ENCODE measurements at regions not wholly inside any gene's neighbourhood (a gene's known extent, or its start where the extent isn't known, plus 50 kb on each side); places are given as distances from the start of the nearest gene placed in this dataset.
A peak's percentile ranks its signal among the peaks of the same experiment; 100 is the strongest.
"Not testable (repeated sequence)": the region's sequence is repeated elsewhere in the genome, so short reads cannot be mapped to it uniquely, and the experiment has no call there.

DNA sequence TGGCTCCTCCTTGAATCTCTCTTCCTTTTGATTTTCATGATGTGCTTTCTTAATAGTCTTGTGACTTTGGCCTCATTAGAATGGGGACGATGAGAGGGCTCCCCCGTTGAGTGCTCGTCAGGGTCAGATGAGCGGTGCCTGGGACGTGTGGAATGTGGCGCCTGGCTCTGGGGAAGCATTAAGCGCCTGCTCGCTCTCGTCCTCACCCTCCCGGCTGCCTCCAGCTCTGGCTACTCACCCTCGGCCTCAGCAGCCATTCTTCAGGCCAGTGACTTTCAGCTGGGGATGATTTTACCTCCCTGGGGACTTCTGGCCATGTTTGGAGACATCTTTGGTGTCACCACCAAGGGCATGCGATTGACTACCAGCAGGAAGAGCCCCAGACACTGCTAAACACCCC lies 69.7 kb downstream of the RPS6KA4 start:
- no peak for DNase-seq (ENCODE audit: low spot score)

DNA sequence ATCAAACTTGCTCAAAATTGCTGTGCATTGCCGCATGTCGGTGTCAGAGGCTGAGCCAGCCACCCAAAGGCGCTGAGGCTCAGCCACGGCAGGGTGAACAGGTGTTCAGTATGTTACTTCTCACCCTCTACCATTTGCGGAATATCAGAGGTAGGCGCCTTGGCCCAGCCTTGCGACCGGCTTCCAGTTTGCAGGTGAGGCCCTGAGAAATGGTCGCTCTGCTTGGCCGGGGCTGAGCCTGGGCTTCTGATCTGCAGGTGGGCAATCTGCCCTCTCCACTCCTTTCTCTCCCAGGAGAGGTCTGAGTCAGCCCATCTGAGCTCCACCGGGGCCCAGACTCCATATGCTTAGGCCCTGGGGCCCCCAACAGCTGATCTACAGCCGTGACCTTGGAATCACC lies 71.0 kb downstream of the RPS6KA4 start:
- DNase-seq (ENCODE audit: low spot score), result no peak

DNA sequence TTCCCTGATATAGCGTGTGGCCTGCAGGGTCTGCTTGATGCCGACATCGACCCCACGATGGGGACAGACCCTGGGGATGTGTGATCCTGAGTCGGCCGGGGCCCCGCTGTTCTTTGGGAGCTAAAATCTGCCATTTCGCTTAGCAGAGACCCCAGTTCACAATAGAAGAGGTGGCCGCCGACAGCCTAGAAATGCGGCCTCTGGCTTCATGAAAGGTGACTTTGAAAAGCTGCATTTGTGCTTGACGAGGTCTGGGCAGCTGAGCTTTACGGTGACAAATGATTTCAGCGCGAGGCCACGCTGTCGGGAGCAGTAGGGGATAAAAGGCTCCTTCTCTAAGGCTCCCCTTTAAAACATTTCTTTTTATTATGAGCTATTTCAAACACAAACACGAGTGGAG lies 71.7 kb downstream of the RPS6KA4 start:
- no peak for DNase-seq (ENCODE audit: low spot score)

DNA sequence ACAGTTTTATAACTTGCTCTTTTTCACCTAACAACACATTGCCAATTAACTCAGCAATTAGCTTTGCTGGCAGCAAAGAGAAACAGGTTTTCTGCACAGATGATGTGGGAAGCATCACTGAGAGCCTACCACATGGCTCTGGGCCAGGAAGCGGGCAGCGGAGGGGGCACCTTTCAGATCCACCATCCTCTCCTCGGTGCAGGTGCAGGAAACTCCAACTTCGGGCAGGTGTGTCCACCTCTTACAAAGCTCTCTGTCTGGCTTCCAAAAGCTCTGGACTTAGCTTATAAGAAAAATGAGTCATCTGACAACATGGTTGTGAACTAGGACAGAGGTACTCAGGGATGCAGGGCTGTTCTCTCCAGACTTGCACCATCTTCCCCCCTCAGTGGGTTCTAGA lies 77.0 kb downstream of the RPS6KA4 start:
- DNase-seq (ENCODE audit: low spot score), result no peak

DNA sequence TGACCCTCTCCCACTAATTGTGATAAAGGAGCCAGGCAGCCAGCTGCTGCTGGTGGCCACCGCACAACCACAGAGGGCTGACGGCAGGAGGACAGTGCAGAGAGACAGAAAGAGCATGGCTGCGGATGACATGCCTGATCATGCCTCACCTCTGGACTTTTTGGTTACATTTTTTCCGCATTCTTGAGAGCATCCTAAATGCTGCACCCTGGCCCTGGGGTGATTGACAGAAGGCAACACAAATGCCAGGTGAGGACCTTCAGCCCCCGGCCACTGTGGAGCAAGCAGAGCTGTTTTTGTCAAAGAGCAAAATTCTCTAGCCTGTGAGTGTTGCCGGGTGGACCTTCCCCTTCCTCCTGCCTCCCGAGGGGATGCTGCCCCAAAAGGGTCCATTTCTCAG lies 78.5 kb downstream of the RPS6KA4 start:
- DNase-seq (ENCODE audit: low spot score), result no peak

DNA sequence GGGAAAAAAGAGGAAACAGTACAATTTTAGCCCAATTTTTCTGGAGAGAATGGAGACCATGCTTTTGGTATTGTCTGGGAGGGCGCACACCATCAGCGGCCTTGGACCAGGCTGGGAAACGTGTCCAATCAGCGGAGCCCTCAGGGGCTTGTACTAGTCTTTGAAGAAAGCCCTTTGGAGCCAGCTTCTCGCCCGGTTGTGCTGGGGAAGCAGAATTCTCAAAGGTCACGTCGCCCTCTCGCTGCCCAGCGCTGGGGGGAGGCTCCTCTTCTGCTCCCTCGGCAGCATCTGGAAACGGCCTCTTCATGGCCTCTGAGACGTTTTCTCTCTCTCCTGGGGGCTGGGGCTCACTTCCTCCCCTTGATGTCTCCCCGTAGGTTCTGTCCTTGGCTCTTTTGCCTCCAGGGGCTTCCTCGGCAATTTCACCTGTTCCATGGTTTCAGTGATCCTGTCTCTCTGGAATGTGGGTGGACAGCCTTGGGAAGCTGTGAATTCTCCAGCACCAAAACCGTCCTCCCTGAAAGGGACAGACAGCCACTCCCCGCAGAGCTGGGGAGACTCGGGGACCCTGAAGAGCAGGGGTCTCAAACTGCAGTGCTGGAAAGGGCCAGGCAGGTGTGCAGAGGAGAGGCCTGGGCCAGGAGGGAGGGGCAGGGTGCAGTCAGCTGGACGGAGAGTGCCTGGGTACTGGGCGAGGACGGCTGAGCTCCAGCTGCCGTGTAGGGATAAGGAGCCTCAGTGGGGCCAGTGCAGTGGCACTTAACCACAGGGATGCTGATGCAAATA lies 80.2 kb downstream of the RPS6KA4 start:
- DNase-seq (ENCODE audit: low spot score), result no peak

DNA sequence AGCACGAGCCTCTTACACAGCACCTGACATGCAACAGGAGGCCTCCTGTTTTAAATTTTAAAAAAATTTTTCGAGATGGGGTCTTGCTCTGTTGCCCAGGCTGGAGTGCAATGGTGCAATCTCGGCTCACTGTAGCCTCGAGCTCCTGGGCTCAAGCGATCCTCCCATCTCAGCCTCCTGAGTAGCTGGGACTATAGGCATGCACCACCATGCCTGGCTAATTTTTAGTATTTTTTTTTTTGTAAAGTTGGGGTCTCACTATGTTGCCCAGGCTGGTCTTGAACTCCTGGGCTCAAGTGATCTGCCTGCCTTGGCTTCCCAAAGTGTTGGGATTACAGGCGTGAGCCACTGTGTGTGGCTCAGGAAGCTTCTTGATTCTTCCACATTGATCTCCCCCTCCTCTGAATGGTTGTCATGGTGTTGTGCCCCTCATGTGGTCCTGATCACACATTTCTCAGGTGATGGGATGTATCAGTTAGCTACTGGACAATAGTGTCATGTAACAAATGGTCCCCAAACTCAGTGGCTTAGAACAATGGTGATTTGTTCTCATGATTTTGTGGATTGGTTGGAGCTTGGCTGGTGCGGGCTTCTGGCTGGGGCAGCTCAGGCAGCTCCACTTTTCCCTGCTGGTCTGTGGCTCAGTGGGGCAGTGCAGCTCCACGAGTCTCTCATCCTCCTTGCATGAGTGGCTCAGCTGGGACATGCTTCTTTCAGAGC lies 81.0 kb downstream of the RPS6KA4 start:
- not testable (repeated sequence) for DNase-seq (ENCODE audit: low spot score)

DNA sequence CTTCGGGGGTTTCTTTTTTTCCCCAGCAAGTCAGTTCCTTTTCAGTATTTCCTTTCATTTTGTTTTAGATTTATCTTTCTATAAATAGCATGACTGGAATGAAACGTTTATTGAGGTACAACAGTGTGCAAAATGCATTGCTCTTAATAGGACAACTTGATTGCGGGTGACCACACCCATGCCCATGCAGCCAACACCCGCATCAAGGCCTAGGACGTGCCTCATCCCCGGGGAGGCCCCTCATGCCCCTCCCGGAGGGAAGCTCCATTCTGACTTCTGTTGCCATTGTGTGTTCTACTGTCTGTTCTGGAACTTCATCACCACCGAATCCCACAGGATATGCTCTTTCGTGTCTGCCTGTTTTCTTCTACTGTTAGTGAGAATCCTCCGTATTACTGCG lies 82.2 kb downstream of the RPS6KA4 start:
- DNase-seq (ENCODE audit: low spot score), result no peak

DNA sequence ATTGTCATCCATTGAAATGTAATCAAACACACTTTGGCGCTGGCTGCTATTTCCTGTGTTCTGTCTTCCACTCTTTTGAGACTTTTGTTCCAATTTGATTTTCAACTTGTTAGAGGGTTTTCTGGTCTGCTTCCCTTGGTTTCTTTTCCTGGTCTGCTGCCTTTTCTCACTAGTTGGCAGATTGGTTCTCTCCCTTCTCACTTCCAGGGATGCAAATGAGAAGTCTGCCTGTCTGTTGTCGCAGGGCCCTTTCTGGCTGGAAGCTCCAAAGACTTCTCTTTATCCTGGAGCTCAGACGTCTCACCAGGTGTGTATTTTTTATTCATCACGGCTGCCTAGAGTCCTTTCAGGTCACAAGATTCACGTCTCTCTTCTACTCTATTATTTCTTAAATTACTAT lies 84.0 kb downstream of the RPS6KA4 start:
- DNase-seq (ENCODE audit: low spot score), result no peak

DNA sequence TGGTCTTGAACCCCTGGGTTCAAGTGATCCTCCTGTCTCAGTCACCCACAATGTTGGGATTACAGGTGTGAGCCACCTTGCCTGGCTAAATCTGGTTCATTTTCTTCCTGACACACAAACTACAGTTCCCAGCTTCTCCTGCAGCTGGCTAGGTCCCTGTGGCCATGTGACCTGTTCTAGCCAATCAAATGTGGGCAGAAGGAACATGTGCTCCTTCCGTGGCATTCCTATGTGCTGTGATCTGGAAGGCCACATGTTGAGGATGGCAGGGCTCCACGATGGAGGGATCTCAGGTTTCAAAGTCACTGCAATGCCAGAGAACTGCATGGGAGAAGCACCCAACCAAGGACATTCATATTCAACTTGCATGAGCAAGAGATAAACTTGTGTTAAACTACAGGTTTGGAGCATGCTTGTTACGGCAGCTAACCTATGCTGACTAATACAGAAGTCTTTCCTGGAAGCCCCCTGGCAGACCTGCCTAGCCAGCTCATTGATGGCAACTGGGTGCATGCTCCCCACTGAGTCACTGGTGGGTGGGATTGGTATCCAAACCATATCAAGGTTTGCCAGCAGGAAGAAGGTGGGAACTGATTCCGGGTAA lies 86.0 kb downstream of the RPS6KA4 start:
- DNase-seq (ENCODE audit: low spot score), result no peak

DNA sequence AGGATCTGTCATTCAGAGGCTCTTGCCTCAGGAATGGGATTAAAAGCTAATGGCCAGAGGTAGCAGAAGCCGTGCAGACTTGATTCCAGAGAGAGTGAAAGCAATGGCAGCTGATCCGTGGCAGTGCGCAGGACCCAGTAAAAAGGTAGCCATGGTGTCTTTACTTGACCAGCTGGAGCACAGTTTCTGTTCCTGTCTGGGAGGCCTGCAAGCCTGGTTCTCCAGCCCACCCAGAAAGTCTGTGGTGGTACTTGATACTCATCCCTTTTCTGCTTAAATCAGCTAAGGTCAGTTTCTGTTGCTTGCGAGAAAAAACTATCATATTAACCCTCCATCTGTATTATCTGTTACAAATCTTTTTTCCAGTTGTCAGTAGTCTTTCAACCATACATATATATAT lies 86.7 kb downstream of the RPS6KA4 start:
- no peak for DNase-seq (ENCODE audit: low spot score)

DNA sequence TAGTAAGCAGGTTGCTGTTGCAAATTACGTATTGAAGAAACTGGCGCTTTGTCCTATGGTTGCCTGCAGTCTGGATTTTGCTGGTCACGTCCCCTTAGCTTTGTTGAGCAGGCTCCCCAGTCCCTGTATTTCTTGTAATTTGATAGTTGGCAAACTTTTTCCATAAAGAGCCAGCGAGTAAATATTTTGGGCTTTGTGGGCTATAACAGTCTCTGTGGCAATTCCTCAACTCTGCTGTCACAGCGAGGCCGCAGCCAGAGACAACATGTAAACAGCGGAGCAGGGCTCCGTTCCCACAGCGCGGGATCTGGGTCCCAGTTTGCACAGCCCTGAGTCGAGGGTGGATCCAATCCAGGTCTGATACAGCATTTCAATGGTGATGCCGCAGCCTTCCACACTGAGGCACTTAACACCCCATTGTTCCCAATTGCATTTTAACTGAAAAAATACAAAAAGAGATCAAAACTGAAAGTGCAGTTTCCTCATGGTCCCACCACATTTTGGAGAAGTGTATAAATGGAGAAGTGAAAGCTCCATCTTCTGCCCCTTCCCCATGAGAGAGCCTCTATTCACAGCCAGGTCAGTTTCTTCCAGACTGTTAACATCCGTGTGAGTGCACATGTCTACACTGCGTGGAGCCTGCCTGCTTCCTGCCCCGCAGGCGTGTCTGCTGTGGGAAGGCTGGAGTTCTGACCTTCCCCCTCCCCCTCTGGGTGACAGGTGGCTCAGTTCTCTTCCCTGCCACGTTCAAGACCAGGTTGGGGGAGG lies 89.1 kb downstream of the RPS6KA4 start:
- no peak for DNase-seq (ENCODE audit: low spot score)

DNA sequence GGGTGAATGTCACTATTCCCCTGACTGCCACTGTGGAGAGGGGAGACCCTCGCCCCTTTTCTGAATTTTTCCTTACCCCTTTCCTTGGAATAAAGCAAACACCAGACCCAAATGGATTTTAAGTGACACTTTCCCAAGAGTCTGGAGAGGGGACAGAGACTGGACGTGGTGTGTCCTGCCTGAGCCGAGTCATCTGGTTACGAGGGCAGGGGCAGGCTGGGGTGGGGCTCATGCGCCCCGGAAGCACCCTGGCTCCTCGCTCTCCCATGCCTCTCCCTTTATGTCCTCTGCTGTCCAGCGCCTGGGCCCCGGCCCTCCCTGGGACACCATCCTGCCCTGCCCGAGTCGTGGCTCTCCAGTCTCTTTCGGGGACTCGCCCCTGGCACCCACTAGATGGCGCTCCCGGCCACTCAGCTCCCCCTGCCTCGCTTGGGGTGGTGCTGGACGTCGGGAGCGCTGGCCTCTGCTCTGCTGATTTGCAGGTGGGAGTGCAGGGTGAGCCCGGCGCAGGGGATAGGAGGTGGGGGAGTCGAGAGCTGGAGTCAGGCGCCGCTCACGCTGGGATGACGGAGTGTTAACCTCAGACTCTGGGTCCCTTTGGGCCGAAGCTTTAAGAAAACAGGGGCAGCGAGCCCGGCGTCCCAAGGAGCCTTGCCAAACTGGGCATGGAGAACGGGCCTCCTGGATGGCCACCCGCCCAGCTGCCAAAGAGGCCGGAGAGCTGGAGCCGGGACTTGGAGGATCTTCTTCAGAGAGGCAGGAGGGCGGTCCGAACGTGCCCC lies 89.8 kb downstream of the RPS6KA4 start:
- peak; percentile 65 for DNase-seq (ENCODE audit: low spot score)

DNA sequence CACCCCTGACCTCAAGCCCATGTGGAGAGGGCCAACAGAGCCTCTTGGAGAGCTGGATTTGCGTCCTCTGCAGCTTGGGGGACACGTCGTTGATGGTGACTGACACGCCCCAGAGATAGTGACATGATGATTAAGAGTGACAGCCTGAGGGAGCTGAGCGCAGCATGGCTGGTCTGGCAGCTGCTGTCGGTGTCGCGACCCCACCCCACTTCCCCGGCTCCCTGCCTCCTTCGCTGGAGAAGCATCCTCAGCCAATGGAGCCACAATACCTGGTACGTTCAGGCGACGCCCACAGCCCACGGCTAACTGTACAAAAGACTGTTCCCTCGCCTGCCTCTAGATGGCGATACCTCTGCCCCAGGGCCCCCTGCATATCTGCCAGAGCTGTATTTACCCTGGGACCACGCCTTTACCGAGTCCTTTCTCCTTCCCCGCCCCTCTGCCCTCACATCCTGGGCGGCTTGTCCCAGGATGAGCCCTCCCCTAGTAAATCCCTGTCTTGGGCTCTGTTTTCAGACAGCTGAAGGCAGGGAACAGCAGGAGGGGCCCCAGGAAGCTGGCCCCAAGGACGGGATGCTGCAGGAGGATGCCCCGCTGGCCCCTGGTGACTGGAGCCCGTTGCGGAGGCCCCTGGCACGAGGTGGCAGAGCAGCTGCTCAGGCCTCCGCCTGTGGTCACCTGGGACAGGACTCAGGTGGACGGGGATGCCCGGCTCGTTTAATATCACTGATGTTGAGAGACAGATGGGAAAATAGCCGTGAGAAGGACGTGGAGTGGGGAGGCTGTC lies 90.6 kb downstream of the RPS6KA4 start:
- DNase-seq (ENCODE audit: low spot score), result peak; percentile 58

DNA sequence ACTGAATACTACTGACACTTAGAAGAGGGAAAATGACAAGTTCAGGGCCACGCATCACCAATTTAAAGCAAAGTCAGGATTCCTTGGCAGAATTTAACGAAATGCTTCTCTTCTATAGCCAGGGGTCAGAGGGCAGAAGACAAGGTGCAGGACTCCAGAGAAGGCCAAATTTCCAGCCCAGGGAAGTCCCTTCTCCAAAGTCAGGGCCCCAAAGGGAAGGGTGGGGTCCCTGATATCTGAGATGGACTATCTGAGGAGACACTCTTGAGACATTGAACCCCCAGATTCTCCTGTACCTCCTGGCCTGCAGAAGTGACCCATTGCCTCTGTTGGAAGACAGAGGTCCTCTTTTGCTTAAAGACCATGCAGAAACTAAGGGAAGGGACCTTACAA lies 91.2 kb downstream of the RPS6KA4 start:
- no peak for DNase-seq (ENCODE audit: low spot score)

DNA sequence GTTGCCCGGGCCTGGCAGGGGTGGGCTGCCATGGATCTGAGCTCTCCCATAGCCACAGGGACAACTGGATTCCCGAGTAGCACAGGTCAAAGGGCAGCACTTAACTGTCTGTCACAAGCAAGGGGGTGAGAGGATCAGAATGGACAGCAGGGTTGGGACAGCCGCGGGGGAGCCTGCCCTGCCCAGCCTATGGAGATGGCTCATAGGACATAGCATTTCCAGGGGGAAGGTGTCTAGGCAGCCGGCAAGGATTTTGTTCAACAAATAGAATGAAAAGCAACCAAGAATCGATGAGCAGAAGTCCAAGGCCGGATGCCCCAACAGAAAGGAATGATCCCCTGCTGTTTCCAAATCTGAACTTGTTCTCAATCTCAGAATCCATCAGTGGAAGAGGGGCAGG lies 92.9 kb downstream of the RPS6KA4 start:
- no peak for DNase-seq (ENCODE audit: low spot score)

DNA sequence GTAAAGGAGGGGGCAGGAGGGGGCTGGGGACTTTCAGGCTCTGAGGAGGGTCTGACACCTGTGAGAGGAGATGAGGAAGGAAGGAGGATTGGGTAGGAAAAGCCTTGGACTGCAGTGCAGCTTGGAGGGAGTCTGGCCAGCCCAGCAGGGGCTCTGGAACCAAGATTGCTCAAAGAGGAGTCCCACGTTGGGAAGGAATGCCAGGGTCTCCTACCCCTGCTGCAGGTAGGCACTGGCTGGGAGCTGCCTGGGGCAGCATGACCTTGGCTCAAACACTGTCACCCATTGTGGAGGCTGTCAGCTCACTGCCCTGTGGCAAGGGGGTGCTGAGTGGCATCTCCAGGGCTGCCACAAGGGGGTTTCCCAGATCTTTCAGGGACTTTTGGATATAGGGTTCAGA lies 94.5 kb downstream of the RPS6KA4 start:
- DNase-seq (ENCODE audit: low spot score), result no peak

DNA sequence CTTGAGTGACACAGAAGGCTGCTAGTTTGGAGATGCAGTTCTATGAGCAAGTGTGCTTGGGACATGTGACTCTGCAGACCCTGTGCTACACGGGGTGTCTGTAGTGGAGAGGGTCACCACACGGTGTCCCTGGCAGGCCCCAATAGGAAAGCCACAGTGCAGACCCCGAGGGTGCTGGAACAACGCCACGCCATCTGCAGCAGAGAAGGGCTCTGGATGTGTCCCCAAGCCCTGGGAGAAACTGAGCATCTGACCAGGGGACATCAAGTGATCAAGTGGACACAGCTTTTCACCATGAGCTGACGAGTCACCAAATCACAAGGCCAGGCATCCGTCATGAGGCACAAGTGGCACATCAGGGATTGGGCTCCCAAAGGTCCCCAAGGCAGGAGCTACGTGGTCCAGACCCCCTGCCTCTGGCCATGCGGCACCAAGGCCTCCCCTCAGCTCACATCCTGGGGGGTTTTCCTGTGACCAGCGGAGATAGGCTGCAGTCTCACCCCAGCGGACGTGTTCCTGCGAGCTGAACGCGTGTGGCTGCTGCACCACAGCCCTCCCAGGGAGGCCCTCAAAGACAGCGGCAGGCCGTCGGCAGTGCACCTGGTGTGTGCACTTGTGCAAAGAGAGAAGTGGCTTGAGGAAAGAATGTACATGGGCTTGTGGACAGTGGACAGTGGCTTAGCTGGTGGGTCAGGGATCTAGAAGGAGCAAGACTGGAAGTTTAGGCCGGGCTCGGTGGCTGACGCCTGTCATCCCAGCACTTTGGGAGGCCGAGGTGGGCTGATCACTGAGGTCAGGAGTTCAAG lies 96.7 kb downstream of the RPS6KA4 start:
- no peak for DNase-seq (ENCODE audit: low spot score)

DNA sequence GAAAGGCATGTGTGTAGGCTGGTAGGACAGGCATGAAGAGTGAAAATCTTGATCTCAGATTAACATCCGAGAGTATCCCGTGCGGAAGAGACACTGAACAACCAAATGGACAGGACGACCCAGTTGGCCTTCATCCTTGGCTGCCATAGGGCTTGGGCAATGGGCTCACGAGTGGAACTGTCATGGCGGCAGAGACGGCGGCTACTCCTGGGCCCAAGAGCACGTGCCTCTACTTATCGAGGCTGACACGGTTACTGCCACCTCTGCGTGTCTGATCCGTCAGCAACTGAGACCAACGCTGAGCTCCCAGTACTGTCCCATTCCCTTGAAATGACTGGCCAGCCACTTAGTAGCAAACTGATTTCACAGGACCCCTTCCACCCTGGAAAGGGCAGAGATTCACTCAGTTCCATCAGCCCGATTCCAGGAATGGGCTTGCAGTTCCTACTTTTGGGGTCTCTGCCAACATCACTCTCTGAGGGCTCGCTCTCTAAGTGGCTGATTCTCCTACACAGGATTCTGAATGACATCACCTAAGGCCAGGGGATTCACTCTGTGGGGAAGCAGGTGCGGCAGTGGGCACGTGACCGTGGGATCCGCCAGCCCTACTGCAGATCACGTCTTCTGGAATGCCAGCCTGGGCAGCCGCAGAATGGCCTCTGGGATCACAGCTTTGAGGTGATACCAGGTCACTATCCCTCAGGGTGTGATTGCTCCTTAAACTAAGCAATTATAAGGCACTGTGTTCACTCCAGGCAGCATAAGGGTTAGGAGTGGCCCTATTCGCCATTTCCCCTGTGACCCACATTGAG lies 97.8 kb downstream of the RPS6KA4 start:
- DNase-seq (ENCODE audit: low spot score), result no peak

All from kidney capillary endothelial cell (primary cell).